Endothelial cell (in vitro differentiated cells): ENCODE measurements at regions not wholly inside any gene's neighbourhood (a gene's known extent, or its start where the extent isn't known, plus 50 kb on each side); places are given as distances from the start of the nearest gene placed in this dataset.

Experiments used
- DNase-seq: peaks from one replicate; pipeline ENCODE4 v3.0.0; 2021; ENCODE audit warnings: low spot score
- H3K27ac Mint-ChIP-seq: one replicate; pipeline ENCODE4 v1.8.0; 2021; ENCODE audit warnings: mixed read lengths, inconsistent platforms; ENCODE audit not compliant: unreplicated experiment
- H3K27me3 Mint-ChIP-seq: one replicate; pipeline ENCODE4 v1.8.0; 2021; ENCODE audit warnings: mild to moderate bottlenecking, moderate library complexity, mixed read lengths, inconsistent platforms; ENCODE audit not compliant: unreplicated experiment
- H3K36me3 Mint-ChIP-seq: one replicate; pipeline ENCODE4 v1.8.0; 2021; ENCODE audit warnings: mild to moderate bottlenecking, low read depth, mixed read lengths, inconsistent platforms; ENCODE audit not compliant: unreplicated experiment
- H3K4me1 Mint-ChIP-seq: one replicate; pipeline ENCODE4 v1.8.0; 2021; ENCODE audit warnings: mild to moderate bottlenecking, mixed read lengths, inconsistent platforms; ENCODE audit not compliant: unreplicated experiment
- H3K4me3 Mint-ChIP-seq: one replicate; pipeline ENCODE4 v1.8.0; 2021; ENCODE audit warnings: mild to moderate bottlenecking, mixed read lengths, inconsistent platforms; ENCODE audit not compliant: unreplicated experiment
- H3K9me3 Mint-ChIP-seq: one replicate; pipeline ENCODE4 v1.8.0; 2021; ENCODE audit warnings: mixed read lengths, inconsistent platforms; ENCODE audit not compliant: unreplicated experiment
- CTCF ChIP-seq: fragments of 200-600 bp; sonication (generic); IDR thresholded peaks from one replicate; pipeline ENCODE4 v1.5.0; 2021; ENCODE audit warnings: antibody characterized with exemption; ENCODE audit not compliant: unreplicated experiment

GRCh38 chr18:27645929-27646328, 460.8 kb upstream of the CHST9 start:
- H3K27ac Mint-ChIP-seq, result no peak overlapping the region
- no peak overlapping the region for H3K4me3 Mint-ChIP-seq
- DNase-seq, result no peak
- TF ChIP-seq CTCF, result no peak
- no peaks in the 10 kb centered on the region for H3K36me3 Mint-ChIP-seq
- no peaks in the 10 kb centered on the region for H3K27me3 Mint-ChIP-seq
- no peaks in the 10 kb centered on the region for H3K4me1 Mint-ChIP-seq
- H3K9me3 Mint-ChIP-seq, result no peaks in the 10 kb centered on the region

- no peak for DNase-seq
- Mint-ChIP-seq H3K4me1 (no peaks in the 10 kb centered on the region), H3K9me3 (no peaks in the 10 kb centered on the region), H3K4me3 (no peak overlapping the region), H3K27me3 (no peaks in the 10 kb centered on the region), H3K36me3 (no peaks in the 10 kb centered on the region), H3K27ac (no peak overlapping the region)
- no peak for TF ChIP-seq CTCF
Observed at GRCh38 chr18:27636576-27637085, 451.5 kb upstream of the CHST9 start.

- Mint-ChIP-seq H3K27ac (no peak overlapping the region), H3K36me3 (no peaks in the 10 kb centered on the region), H3K4me1 (no peaks in the 10 kb centered on the region), H3K27me3 (no peaks in the 10 kb centered on the region), H3K9me3 (no peaks in the 10 kb centered on the region), H3K4me3 (no peak overlapping the region)
- no peak for DNase-seq
- no peak for TF ChIP-seq CTCF
Observed at GRCh38 chr18:27632706-27633105, 447.6 kb upstream of the CHST9 start.

- Mint-ChIP-seq H3K4me3 (no peak overlapping the region), H3K36me3 (no peaks in the 10 kb centered on the region), H3K27me3 (no peaks in the 10 kb centered on the region), H3K27ac (no peak overlapping the region), H3K4me1 (no peaks in the 10 kb centered on the region), H3K9me3 (no peaks in the 10 kb centered on the region)
- no peak for TF ChIP-seq CTCF
- no peak for DNase-seq
Observed at GRCh38 chr18:27627927-27628326, 442.8 kb upstream of the CHST9 start.

- Mint-ChIP-seq H3K36me3 (no peaks in the 10 kb centered on the region), H3K9me3 (no peaks in the 10 kb centered on the region), H3K4me1 (no peaks in the 10 kb centered on the region), H3K4me3 (no peak overlapping the region), H3K27me3 (no peaks in the 10 kb centered on the region), H3K27ac (no peak overlapping the region)
- no peak for DNase-seq
- no peak for TF ChIP-seq CTCF
Observed at GRCh38 chr18:27621236-27621890, 436.3 kb upstream of the CHST9 start.
